ENCODE measurements at regions not wholly inside any gene's neighbourhood (a gene's known extent, or its start where the extent isn't known, plus 50 kb on each side); places are given as distances from the start of the nearest gene placed in this dataset.

DNA sequence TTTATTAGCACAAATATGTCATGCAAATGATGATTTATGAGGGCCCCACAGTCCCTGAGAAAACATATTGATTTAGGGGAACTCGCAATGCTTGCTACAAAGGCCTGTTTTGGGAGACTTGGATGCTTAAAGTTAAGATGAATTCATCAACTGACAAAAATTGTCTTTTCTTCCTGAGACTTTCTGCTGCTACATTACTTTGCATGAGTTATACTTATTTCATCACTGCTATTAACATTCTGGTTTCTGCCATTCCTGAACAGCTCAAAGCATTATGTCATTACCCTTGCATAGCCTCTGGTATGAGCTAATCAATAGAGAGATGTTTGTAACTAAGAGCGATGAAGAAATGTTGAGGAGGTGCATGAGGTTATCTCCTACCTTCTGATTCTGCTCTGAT, 74.4 kb downstream of the SOX11 start:
- no peak for TF ChIP-seq CTCF (conservative IDR thresholded peaks at IDR 0.05; ENCODE audit: low read depth, low read length)
- DNase-seq (ENCODE audit: low read depth) = peak; percentile 4

DNA sequence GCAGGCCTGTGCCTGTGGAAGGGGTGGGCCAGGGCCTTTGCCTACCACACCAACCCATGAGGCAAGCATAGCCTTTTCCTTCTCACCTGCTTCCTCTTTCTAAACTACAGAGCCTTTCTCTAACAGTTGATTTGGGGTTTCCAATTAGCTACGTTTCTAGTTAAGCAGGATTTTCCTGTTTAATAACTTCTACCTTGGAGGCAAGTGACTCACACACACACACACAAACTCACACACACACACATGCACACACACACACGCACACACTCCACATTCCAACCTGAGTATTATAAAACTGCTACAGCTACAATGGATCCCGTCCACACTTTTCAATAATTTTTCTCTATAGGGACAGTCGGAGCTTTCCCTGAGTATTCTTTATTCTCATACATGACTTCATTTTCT, 84.9 kb downstream of the SOX11 start:
- no peak for TF ChIP-seq CTCF (conservative IDR thresholded peaks at IDR 0.05; ENCODE audit: low read depth, low read length)
- peak; percentile 3 for DNase-seq (ENCODE audit: low read depth)
- H3K4me3 ChIP-seq (ENCODE audit: low read depth, low read length) = no peak overlapping the region

More for the DNA sequence above, 74.4 kb downstream of the SOX11 start:
- no peak overlapping the region for H3K4me3 ChIP-seq (ENCODE audit: low read depth, low read length)

DNA sequence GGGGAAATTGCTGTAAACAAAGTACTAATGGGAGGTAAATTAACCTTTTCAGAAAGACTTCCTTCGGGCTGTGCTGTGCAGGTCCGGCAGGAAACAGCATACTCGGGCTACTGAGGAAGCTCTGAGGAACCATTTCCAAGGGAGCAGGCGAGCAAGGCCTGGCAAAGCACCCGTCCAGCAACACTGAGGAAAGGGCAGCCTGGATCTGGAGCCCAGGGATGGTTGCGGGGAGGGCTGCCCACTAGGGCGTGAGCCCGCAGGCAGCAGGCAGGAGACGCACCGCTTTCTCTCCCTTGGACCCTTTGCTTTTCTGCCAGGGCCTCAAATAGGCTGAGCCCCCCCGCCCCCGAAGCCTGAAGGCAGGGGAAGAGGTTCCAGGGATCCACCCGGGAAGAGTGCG, 89.5 kb downstream of the SOX11 start:
- no peak overlapping the region for H3K4me3 ChIP-seq (ENCODE audit: low read depth, low read length)
- no peak for TF ChIP-seq CTCF (conservative IDR thresholded peaks at IDR 0.05; ENCODE audit: low read depth, low read length)
- DNase-seq (ENCODE audit: low read depth) = no peak

- no peak for TF ChIP-seq CTCF (conservative IDR thresholded peaks at IDR 0.05; ENCODE audit: low read depth, low read length)
- no peak for DNase-seq (ENCODE audit: low read depth)
- no peak overlapping the region for H3K4me3 ChIP-seq (ENCODE audit: low read depth, low read length)
These were observed 89.9 kb downstream of the SOX11 start for GRCh38 chr2:5782103-5782502.

- DNase-seq (ENCODE audit: low read depth) = no peak
- no peak for TF ChIP-seq CTCF (conservative IDR thresholded peaks at IDR 0.05; ENCODE audit: low read depth, low read length)
- no peak overlapping the region for H3K4me3 ChIP-seq (ENCODE audit: low read depth, low read length)
These were observed 96.3 kb downstream of the SOX11 start for GRCh38 chr2:5788447-5788846.

- no peak for DNase-seq (ENCODE audit: low read depth)
- TF ChIP-seq CTCF (conservative IDR thresholded peaks at IDR 0.05; ENCODE audit: low read depth, low read length) = no peak
- H3K4me3 ChIP-seq (ENCODE audit: low read depth, low read length) = no peak overlapping the region
These were observed 99.2 kb downstream of the SOX11 start for GRCh38 chr2:5791371-5791770.

GRCh38 chr2:5794012-5794411, 101.8 kb downstream of the SOX11 start:
- no peak for TF ChIP-seq CTCF (conservative IDR thresholded peaks at IDR 0.05; ENCODE audit: low read depth, low read length)
- no peak for DNase-seq (ENCODE audit: low read depth)
- no peak overlapping the region for H3K4me3 ChIP-seq (ENCODE audit: low read depth, low read length)

All from choroid plexus epithelial cell (primary cell).